GM21576 (cell line): ENCODE measurements at regions not wholly inside any gene's neighbourhood (a gene's known extent, or its start where the extent isn't known, plus 50 kb on each side); places are given as distances from the start of the nearest gene placed in this dataset.
"Not testable (repeated sequence)": the region's sequence is repeated elsewhere in the genome, so short reads cannot be mapped to it uniquely, and the experiment has no call there.

Experiments
- ATAC-seq: cut with Tn5 transposase; IDR thresholded peaks from one replicate; pipeline ENCODE4 v1.9.1; 2021; ENCODE audit warnings: mild to moderate bottlenecking, moderate library complexity; ENCODE audit not compliant: unreplicated experiment

DNA sequence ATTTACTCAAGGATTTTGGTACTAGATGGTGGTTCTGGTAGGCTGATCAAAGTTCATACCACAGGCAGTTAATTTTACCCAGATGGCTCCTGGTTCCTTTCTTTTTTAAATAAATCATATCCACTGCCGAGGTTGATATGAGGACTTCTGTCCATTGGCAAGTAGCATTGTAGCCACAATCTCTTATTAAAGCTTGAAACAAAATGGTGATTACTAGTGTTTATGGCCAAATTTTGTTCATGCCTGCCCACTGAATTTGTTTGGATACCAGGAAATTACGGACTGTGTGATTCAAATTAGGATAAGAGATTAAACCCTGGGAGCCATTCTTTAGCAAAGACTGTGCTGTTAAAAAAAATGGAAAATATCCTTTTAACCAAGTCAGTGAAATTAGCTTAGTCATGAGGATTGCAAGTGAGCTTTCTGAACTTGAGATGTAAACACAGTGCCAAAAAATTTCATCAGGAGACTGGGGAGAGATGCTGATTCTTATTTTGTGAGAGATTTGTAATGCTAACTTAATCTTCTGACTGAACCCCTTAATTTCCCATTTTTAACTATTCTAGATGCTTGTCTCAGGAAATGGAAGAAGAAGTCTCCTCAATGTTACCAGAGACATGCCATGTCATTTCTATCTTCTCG, 893.5 kb upstream of the ADAMTS5 start:
- ATAC-seq, result not testable (repeated sequence)

DNA sequence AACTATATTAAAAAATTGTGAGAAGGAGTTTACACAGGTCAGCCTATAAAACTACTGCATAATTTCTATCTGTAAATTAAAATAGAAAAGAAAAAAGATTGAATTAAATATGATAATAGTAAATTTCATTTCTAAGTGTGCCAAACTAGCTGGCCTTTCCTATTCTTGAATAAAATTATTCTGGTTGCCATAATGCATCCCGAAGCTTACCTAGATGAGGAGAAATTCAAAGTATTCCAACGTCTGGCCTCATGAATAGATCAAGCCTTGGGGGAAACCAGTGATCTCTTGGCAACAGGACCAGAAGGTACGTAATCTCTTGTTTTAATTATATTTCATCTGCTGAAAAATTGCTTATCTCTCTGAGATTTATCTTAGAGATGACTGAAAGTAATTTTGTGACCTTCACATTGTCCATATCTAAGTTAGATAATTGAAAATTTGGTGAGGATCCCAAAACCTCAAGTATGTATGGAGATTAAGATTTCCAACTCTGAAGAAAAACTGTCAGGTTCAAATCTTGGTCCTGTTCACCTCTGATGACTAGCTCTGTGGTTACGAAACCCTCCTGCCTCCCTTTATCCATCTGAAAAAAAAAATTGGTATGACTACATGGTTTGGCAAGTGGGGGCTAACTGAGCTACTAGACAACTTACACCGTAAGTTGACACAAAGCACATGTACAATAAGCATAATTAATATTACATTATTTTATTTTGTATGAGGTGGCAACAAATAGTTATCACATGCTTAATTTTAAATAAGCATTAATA, 891.4 kb upstream of the ADAMTS5 start:
- ATAC-seq, result not testable (repeated sequence)

DNA sequence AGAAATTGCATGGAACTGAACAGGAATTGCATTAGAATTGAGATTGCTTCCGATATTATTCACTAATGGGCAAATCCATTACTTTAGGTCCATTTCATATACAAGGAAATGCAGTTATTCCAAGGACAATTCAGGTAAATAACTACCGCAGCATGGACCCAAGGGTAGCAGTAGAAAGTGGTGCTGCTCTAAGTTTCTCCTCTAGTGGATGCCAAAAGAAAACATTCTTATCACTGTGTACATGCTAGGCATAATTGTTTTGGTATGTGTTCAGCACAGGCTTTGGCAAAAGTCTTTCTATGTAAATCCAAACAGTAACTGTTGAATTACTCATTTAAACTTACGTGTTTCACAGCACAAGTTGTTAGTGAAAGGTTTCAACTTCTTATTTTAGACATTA, 890.1 kb upstream of the ADAMTS5 start:
- not testable (repeated sequence) for ATAC-seq

DNA sequence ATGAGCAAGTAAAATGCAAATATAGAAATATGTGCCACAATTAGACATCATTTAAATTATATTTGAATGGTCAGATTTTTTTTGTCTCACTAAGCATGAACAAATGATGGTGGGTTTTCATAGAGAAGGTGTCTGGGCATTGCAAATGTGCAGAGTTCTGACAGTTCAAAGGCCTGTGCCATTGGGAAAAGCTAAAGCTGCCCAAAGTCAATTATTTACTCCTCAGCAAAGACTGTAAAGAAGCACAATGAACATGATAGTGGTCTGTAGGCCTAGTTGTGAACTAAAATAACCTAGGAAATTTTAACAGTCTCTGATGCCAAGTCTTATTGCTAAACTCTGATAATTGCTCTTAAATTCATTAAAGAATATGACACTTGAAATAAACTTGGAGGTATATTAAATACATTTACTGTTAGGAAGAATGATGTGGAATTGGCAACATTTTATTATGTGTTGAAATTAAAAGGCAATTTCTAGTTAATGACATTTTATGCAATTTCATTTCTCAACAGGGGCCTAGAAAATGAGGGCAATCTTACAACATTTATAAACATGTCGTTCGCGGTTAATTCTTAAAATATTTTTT, 874.3 kb upstream of the ADAMTS5 start:
- ATAC-seq, result no peak

DNA sequence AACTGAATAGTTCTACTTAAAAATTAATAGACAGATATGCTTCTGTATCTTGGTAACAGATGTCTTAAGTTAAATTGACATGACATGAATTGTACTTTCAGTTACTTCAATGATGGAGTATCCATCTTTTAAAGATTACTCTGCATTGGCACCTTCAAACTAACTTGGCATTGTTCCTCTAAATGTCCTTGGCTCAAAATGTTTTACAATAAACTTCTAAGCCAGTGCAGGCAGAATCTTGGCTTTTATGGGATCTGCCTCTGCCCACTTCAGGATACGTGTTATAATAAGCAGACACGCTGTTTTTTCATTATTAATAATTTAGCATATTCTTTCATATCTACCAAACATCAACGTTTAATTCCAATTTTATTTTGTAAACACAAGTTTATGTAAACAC, 873.4 kb upstream of the ADAMTS5 start:
- no peak for ATAC-seq

DNA sequence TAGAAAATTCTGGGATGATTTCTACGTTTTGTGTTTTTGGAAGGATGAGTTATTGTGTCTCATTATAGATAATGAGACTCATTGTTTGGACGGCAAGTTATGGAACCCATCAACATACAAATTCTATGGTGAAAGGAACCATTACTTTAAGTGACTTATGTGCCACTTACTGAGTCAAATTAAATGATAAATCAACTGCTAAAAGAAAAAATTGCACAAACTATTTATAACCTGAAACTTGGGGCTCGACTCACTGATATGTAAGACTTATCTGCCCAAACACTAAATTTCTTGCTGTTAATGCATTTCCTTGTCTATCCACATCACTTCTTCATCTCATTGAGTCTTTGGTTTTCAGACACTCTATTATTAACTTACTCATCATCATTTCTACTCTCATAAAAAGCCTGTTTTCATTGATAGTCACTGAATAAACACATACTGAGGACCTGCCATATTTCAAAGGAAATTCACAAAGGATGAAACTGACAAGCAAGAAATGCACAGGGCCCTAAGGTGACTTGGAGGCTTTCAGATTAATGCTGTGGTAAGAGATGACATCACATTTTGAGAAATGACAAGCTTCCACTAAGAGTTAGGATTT, 872.7 kb upstream of the ADAMTS5 start:
- no peak for ATAC-seq

DNA sequence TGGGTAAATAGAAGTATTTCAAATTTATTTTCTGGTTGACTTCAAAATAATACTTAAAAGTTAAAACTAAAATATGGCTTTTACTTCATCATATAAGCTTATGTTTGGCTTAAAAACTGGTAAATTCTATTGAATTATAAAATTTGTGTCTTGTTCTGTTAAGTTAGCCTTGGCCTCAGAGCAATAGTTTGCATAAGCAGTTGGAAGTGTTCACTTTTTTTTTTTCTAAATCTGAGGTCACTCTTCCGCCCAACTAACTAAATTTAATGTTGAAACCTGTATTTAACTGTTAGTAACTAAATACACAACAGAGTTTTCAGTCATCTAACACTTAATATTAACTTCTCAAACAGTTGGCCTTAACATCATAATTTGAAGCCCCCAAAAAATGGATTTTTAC, 871.7 kb upstream of the ADAMTS5 start:
- ATAC-seq, result no peak

DNA sequence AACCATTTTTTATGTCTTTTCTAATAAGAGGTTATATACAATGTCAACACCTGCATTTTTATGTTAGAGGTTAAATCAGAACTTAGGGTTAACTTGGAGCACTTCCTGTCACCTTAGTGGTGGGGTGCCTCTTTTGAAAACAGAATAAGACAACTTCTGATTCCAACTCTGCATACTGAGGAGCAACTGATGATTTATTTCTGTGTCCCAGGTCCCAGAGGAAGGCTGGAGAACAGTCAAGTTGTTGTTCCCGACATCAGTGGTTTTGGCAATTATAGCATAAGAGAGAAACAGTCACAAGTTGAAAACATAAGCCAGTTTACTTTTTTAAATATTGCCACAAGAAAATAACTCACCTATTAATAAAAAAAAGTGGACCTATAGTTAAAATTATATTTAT, 871.0 kb upstream of the ADAMTS5 start:
- ATAC-seq, result no peak

DNA sequence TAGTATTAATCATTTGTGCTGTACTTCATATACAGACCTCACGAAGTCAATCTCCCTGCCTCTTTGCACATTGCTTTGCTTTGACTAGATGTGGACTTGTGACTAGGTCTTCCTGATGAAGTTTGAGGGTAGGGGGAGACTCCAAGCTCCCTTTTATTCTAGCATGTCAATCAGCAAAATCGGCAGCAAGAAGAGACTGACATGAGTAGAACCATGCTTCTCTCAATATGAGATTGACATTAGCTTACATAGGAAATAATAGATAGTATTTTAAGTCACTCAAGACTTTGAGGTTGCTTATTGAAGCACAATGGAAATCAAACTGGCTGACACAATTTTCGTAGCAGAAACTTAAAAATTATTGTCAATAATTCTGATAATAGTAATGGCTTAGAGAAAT, 866.4 kb upstream of the ADAMTS5 start:
- no peak for ATAC-seq

DNA sequence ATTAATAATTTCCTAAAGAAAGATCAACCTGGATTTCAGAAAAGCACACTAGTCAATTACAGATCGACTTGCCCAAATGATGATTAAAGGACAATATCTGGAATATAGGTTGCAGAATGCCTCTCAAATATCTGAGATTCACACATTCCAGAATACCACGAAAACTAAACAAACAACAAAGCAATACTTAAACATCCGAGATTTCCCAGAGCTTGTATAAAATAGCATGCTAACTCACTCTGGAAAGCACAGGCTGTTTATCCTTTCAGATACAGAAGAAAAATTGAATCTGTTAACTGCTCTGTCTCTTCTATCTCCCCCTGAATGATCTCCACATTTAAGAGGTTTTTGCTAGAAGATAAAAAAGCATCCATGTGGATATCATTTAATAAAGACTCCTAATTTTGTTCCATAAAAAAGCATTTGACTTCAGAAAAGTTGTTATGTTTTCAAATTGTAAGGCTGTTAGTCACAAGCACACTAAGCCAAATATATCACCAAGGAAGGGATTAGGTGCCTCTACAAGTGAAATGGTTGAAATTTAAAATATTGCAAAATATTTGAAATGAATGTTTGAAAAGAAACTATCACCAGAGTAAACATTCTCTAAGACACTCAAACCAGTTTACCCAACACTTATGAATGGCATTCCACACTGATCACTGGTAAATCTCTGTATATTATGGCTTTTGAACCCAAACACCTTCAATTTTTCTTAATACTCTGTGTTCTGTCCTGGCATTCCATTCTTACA, 865.1 kb upstream of the ADAMTS5 start:
- no peak for ATAC-seq

DNA sequence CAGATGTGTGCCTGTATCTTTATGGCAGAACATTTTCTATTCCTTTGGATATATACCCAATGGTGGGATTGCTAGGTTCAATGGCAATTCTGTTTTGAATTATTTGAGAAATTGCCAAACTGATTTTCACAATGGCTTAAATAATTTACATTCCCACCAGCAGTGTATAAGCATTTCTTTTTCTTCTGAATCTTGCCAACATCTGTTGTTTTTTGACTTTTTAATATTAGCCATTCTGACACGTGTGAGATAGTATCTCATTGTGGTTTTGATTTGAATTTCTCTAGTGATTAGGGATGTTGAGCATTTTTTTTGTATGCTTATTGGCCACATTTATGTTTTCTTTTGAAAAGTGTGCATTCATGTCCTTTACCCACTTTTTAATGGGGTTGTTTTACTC, 864.3 kb upstream of the ADAMTS5 start:
- no peak for ATAC-seq

DNA sequence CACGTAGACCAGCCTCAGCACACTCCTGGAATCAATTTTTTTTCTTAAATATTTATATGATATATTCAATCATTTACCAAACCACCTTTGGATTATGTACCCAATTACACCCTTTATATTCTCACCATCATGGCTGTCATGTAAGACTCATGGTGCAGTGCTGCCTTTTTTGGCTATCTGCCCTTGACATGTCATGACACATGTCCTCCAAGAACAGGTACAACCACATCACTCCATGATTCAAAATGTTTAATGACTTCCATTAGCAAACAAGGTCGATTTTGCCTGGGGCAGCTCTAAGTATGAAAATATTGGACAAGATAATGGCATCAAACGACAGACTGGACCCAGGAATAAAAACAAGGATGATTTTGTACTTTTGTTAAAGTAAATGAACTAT, 861.1 kb upstream of the ADAMTS5 start:
- ATAC-seq, result no peak

DNA sequence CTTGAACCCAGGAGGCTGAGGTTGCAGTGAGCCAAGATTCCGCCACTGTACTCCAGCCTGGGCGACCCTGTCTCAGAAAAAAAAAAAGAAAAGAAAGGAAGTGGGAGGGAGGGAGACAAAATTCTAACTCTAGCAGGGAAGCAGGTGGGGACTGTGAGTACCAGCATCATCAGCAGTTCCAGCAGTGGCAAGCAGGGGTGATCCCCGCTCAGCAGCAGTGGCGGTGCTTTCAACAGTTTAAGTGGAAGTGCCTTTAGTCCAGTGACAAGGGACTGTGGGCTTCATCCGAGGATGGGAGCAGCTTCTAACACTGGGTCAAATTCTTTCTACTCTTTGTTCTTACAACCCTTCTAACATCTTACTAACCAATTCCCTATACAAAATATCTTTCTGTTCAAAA, 858.1 kb upstream of the ADAMTS5 start:
- ATAC-seq, result no peak

DNA sequence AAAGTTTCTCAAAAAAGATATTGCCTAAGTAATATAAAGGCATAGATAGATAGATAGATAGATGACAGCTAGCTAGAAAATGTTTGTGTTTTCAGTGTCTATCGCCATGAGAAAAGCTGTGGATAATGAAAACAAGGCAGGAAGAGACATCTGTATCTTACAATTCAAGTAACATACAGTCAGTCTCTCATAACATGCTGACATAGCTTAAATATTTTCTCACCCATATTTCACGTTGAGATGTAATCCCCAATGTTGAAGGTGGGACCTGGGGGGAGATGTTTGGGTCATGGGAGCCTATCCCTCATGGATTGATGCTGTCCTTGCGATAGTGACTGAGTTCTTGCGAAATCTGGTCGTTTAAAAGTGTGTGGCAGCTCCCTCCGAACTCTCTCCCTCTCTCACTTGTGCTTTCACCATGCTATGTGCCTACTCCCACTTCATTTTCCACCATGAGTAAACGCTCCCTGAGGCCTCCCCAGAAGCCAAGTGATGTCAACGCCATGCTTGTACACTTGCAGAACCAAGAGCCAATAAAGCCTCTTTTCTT, 856.8 kb upstream of the ADAMTS5 start:
- ATAC-seq, result no peak

DNA sequence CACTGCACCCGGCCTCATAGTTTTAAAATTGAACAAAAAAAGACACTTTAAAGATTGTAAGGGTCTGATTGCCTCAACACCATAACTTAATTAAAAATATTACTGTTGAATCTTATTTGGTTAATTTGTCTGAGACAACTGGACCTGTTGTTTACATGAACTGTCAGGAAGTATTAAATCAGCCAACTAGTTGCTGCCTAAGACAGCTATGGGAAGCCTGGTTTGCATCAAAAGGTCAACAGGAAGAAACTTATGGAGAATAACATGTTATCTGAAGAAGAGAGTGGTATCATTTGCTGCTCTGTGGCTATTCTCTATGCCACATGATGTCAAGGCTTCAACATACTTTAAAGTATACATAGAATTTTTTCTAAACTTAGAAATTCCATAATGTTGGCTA, 853.5 kb upstream of the ADAMTS5 start:
- ATAC-seq, result no peak

DNA sequence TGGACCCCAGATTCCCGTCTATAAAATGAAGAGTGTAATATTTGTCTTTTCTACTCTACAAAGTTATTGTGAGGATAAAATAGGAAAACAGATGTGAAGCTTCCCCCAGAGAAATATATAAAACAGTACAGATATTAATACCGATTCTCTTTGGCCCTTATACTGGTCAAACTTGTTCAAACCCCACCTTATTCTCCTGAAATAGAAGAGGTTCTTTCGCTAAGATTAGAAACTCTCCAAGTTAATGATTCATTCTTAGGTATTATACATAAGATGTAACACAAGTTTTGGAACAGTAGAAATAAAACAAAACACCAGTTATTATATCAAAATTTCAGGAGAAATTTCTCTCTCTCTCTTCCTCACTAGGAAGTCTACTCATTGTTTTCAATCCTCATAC, 852.4 kb upstream of the ADAMTS5 start:
- ATAC-seq, result no peak

DNA sequence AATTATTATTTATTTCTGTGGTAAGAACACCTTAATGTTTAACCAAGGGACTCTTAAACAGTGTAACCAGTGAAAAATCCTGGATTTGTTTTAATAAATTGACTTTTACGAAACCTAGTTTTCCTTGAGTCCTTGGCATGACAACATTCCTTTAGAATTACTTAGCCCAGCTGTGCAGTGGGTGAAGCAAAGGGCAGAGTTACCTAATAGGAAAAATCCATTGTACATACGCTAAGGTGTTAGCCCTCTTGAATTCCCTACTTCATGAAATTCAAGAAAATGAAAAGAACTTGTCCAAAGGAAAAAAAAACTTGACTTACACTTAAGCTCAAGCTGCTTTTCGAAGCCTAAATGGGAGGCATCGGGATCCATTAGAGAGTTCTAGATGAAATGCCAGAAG, 852.0 kb upstream of the ADAMTS5 start:
- ATAC-seq, result no peak

DNA sequence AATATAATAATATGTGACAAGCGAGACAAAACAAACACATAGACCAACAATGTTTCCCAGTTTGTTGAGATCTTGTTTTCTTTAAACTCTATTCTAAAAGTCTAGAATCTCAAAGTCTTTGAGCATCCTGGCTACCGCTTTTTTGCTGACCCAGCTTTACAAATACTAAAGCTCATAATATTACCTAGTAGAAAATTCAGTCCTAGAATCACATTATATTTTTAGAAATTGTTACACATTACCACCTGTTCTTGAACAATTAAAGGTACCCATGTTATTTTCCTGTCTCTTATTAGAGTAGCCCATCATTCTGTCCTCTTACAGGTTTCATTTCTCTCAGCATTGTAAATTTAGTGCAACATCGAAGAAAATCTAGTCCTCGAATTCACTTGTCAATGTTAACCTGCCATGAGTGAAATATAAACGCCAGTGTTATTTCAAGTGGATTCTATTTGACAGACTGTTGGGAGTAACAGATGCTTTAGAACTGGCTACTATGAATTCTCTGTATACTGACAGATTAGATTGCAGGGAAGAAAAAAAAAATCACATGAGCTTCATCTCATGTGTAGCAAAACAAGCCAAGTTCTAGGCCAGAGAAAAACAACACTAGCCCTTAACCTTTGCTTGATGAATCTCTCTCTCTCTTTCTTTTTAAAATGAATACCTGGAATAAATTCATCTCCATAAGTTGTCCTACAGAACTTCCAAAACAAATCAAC, 851.2 kb upstream of the ADAMTS5 start:
- ATAC-seq, result no peak

DNA sequence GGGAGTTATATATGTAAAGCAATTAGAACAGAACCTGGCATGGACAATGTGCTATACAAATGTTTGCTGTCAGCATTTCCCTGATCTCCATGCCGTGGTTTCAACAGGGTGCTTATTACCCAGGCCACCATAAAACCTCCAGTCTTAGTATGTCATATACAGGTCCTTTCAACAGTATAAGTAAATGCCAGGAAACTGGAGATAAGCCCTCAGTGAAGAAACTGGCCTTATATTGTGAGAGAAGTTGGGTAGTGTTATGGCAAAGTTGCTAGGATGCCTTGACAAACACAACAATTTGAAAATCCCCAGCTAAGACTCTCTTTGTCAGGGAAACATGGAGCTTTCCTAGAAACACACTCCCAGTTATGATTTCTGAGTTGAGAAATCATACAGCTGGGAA, 850.2 kb upstream of the ADAMTS5 start:
- no peak for ATAC-seq

DNA sequence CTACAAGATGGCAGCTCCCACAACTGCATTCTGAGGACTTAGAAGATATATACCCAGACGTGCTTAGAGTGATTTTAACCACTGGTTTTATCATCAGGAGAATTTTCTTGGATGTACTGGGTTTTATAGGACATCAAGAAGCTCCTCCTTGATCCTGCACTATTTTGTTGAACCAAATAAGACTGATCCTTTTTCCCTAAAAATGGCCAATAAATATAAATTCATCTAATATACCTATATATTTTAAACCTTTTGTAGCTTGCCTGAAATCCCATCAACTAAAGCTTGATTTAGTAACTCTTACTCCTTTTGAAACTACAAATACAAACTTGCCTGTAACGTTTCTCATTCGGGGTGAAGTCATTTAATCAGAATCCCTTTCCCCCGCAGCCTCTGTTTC, 849.4 kb upstream of the ADAMTS5 start:
- no peak for ATAC-seq
